ENCODE measurements at regions not wholly inside any gene's neighbourhood (a gene's known extent, or its start where the extent isn't known, plus 50 kb on each side); places are given as distances from the start of the nearest gene placed in this dataset.
"Not testable (repeated sequence)": the region's sequence is repeated elsewhere in the genome, so short reads cannot be mapped to it uniquely, and the experiment has no call there.

- H3K4me3 Mint-ChIP-seq (ENCODE audit: low read depth, unreplicated experiment); intact Hi-C loops (cut with micrococcal nuclease; ENCODE audit: unreplicated experiment): not testable (repeated sequence)
Observed at GRCh38 chr4:118530107-118530506, 155.1 kb upstream of the METTL14 start.

GRCh38 chr4:118531947-118532346 is 153.2 kb upstream of the METTL14 start:
- H3K4me3 Mint-ChIP-seq (ENCODE audit: low read depth, unreplicated experiment); H3K4me1 Mint-ChIP-seq (ENCODE audit: low read depth, unreplicated experiment); H3K36me3 Mint-ChIP-seq (ENCODE audit: insufficient read depth, unreplicated experiment): not testable (repeated sequence)

More at GRCh38 chr4:118530107-118530506, 155.1 kb upstream of the METTL14 start:
- H3K4me1 Mint-ChIP-seq (ENCODE audit: low read depth, unreplicated experiment); BruUV-seq (replicated peaks); H3K27ac Mint-ChIP-seq (ENCODE audit: unreplicated experiment); DNase-seq; H3K9me3 Mint-ChIP-seq (ENCODE audit: low read depth, unreplicated experiment); CTCF ChIA-PET; H3K27me3 Mint-ChIP-seq (ENCODE audit: unreplicated experiment); H3K36me3 Mint-ChIP-seq (ENCODE audit: insufficient read depth, unreplicated experiment): not testable (repeated sequence)

GRCh38 chr4:118535788-118536187 is 149.4 kb upstream of the METTL14 start:
- CTCF ChIA-PET; BruUV-seq (replicated peaks); H3K27me3 Mint-ChIP-seq (ENCODE audit: unreplicated experiment); H3K4me3 Mint-ChIP-seq (ENCODE audit: low read depth, unreplicated experiment); H3K4me1 Mint-ChIP-seq (ENCODE audit: low read depth, unreplicated experiment); H3K27ac Mint-ChIP-seq (ENCODE audit: unreplicated experiment); H3K36me3 Mint-ChIP-seq (ENCODE audit: insufficient read depth, unreplicated experiment); H3K9me3 Mint-ChIP-seq (ENCODE audit: low read depth, unreplicated experiment); DNase-seq: not testable (repeated sequence)
- intact Hi-C loops (cut with micrococcal nuclease; ENCODE audit: unreplicated experiment): loop anchor here (5.0 kb wide), 1 partner anchor 147 kb away; no protein-coding TSS in a partner anchor

More at GRCh38 chr4:118531947-118532346, 153.2 kb upstream of the METTL14 start:
- H3K9me3 Mint-ChIP-seq (ENCODE audit: low read depth, unreplicated experiment); BruUV-seq (replicated peaks); CTCF ChIA-PET; DNase-seq; H3K27me3 Mint-ChIP-seq (ENCODE audit: unreplicated experiment); H3K27ac Mint-ChIP-seq (ENCODE audit: unreplicated experiment); intact Hi-C loops (cut with micrococcal nuclease; ENCODE audit: unreplicated experiment): not testable (repeated sequence)

GRCh38 chr4:118539412-118540077 is 145.6 kb upstream of the METTL14 start:
- BruUV-seq (replicated peaks): not testable (repeated sequence)

GRCh38 chr4:118556576-118556975 is 128.6 kb upstream of the METTL14 start:
- intact Hi-C loops (cut with micrococcal nuclease; ENCODE audit: unreplicated experiment); H3K4me3 Mint-ChIP-seq (ENCODE audit: low read depth, unreplicated experiment); H3K36me3 Mint-ChIP-seq (ENCODE audit: insufficient read depth, unreplicated experiment); BruUV-seq (replicated peaks); H3K27me3 Mint-ChIP-seq (ENCODE audit: unreplicated experiment); CTCF ChIA-PET; H3K9me3 Mint-ChIP-seq (ENCODE audit: low read depth, unreplicated experiment); DNase-seq: not testable (repeated sequence)
- H3K27ac Mint-ChIP-seq (ENCODE audit: unreplicated experiment): peak overlapping the region; percentile 30
- peaks cover 12% of the 10 kb centered on the region for H3K4me1 Mint-ChIP-seq (ENCODE audit: low read depth, unreplicated experiment)

More at GRCh38 chr4:118539412-118540077, 145.6 kb upstream of the METTL14 start:
- CTCF ChIA-PET; H3K4me3 Mint-ChIP-seq (ENCODE audit: low read depth, unreplicated experiment); H3K27ac Mint-ChIP-seq (ENCODE audit: unreplicated experiment); H3K9me3 Mint-ChIP-seq (ENCODE audit: low read depth, unreplicated experiment); H3K4me1 Mint-ChIP-seq (ENCODE audit: low read depth, unreplicated experiment); DNase-seq; H3K36me3 Mint-ChIP-seq (ENCODE audit: insufficient read depth, unreplicated experiment); H3K27me3 Mint-ChIP-seq (ENCODE audit: unreplicated experiment): not testable (repeated sequence)
- intact Hi-C loops (cut with micrococcal nuclease; ENCODE audit: unreplicated experiment): loop anchor here (5.0 kb wide), 1 partner anchor 143 kb away; no protein-coding TSS in a partner anchor

GRCh38 chr4:118557298-118557851 is 127.8 kb upstream of the METTL14 start:
- CTCF ChIA-PET: no interaction called here
- DNase-seq: peak; percentile 39
- peak overlapping the region; percentile 30 for H3K27ac Mint-ChIP-seq (ENCODE audit: unreplicated experiment)
- H3K4me3 Mint-ChIP-seq (ENCODE audit: low read depth, unreplicated experiment): peak overlapping the region; percentile 30
- H3K9me3 Mint-ChIP-seq (ENCODE audit: low read depth, unreplicated experiment): no peaks in the 10 kb centered on the region
- H3K4me1 Mint-ChIP-seq (ENCODE audit: low read depth, unreplicated experiment): peaks cover 12% of the 10 kb centered on the region
- no TSS peak for BruUV-seq (replicated peaks)
- no peaks in the 10 kb centered on the region for H3K27me3 Mint-ChIP-seq (ENCODE audit: unreplicated experiment)
- H3K36me3 Mint-ChIP-seq (ENCODE audit: insufficient read depth, unreplicated experiment): no peaks in the 10 kb centered on the region
- intact Hi-C loops (cut with micrococcal nuclease; ENCODE audit: unreplicated experiment): no loop called here
- TF ChIP-seq CTCF (IDR thresholded peaks at IDR 0.05; ENCODE audit: unreplicated experiment): no peak

- BruUV-seq (replicated peaks); H3K9me3 Mint-ChIP-seq (ENCODE audit: low read depth, unreplicated experiment); intact Hi-C loops (cut with micrococcal nuclease; ENCODE audit: unreplicated experiment); H3K27ac Mint-ChIP-seq (ENCODE audit: unreplicated experiment); H3K4me3 Mint-ChIP-seq (ENCODE audit: low read depth, unreplicated experiment); H3K27me3 Mint-ChIP-seq (ENCODE audit: unreplicated experiment); H3K36me3 Mint-ChIP-seq (ENCODE audit: insufficient read depth, unreplicated experiment); CTCF ChIA-PET; DNase-seq: not testable (repeated sequence)
- H3K4me1 Mint-ChIP-seq (ENCODE audit: low read depth, unreplicated experiment): peaks cover 12% of the 10 kb centered on the region
Observed at GRCh38 chr4:118558188-118558587, 127.0 kb upstream of the METTL14 start.

- H3K27me3 Mint-ChIP-seq (ENCODE audit: unreplicated experiment); H3K27ac Mint-ChIP-seq (ENCODE audit: unreplicated experiment); H3K36me3 Mint-ChIP-seq (ENCODE audit: insufficient read depth, unreplicated experiment); H3K9me3 Mint-ChIP-seq (ENCODE audit: low read depth, unreplicated experiment); CTCF ChIA-PET; DNase-seq; H3K4me3 Mint-ChIP-seq (ENCODE audit: low read depth, unreplicated experiment); BruUV-seq (replicated peaks); intact Hi-C loops (cut with micrococcal nuclease; ENCODE audit: unreplicated experiment): not testable (repeated sequence)
- H3K4me1 Mint-ChIP-seq (ENCODE audit: low read depth, unreplicated experiment): peaks cover 10% of the 10 kb centered on the region
Observed at GRCh38 chr4:118561559-118561958, 123.6 kb upstream of the METTL14 start.

GRCh38 chr4:118566003-118566513 is 119.1 kb upstream of the METTL14 start:
- BruUV-seq (replicated peaks); H3K4me3 Mint-ChIP-seq (ENCODE audit: low read depth, unreplicated experiment); H3K9me3 Mint-ChIP-seq (ENCODE audit: low read depth, unreplicated experiment); intact Hi-C loops (cut with micrococcal nuclease; ENCODE audit: unreplicated experiment); DNase-seq; H3K4me1 Mint-ChIP-seq (ENCODE audit: low read depth, unreplicated experiment); H3K36me3 Mint-ChIP-seq (ENCODE audit: insufficient read depth, unreplicated experiment); H3K27ac Mint-ChIP-seq (ENCODE audit: unreplicated experiment); H3K27me3 Mint-ChIP-seq (ENCODE audit: unreplicated experiment): not testable (repeated sequence)
- CTCF ChIA-PET: interaction anchor here (0.7 kb wide), 1 partner anchor 122 kb away, joined by 3 read pairs; no protein-coding TSS in a partner anchor

Measured in Calu3 (cell line).